ENCODE measurements at regions not wholly inside any gene's neighbourhood (a gene's known extent, or its start where the extent isn't known, plus 50 kb on each side); places are given as distances from the start of the nearest gene placed in this dataset.

- TF ChIP-seq POLR2A (IDR thresholded peaks at IDR 0.05) (no peak), POLR2AphosphoS5 (IDR thresholded peaks at IDR 0.05) (no peak), CTCF (IDR thresholded peaks at IDR 0.05) (no peak)
Measured at GRCh38 chr12:132395192-132395907, 66.0 kb upstream of the GALNT9 start.

Measured in upper lobe of left lung (tissue), 4 donors.